ENCODE measurements at regions not wholly inside any gene's neighbourhood (a gene's known extent, or its start where the extent isn't known, plus 50 kb on each side); places are given as distances from the start of the nearest gene placed in this dataset.
"Not testable (repeated sequence)": the region's sequence is repeated elsewhere in the genome, so short reads cannot be mapped to it uniquely, and the experiment has no call there.

DNA sequence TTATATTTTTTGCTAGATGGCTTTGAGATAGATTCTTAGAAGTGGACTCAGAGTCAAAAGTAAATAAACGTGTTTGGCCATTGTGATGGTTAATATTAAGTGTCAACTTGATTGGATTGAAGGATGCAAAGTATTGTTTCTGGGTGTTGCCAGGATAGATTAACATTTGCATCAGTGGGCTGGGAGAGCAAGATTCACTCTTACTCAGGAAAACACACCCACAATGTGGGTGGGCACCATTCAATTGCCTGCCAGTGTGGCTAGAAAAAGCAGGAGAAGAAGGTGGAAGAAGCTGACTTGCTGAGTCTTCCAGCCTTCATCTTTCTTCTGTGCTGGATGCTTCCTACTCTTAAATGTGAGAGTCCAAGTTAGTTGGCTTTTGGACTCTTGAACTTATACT lies 368.4 kb upstream of the TSPY2 start:
- H3K4me1 ChIP-seq (ENCODE audit: control insufficient read depth in 1 of 2, low read depth in 2 of 2); DNase-seq (ENCODE audit: low spot score): not testable (repeated sequence)

DNA sequence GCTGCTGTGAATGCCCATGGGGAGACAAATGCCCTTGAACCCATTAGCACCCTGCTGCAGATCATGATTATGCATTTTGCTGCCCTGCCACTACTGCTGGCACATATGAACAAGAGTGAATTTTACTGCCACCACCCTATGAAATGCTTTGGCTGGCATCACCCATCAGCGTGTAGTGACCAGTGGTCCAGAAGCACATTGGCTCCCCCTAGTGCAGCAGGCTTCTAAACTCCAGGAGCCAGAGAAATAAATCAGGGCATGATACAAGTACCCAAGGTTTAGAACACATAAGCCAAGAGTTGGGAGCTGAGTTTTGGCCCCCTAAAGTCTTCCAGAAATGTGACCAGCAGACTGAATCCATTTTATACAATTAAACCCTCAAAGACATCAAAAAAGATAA lies 355.4 kb upstream of the TSPY2 start:
- H3K4me1 ChIP-seq (ENCODE audit: control insufficient read depth in 1 of 2, low read depth in 2 of 2); H3K9me3 ChIP-seq; H3K36me3 ChIP-seq; H3K4me3 ChIP-seq; DNase-seq (ENCODE audit: low spot score); ATAC-seq (ENCODE audit: insufficient number of reproducible peaks, low FRiP score, low read depth); H3K27me3 ChIP-seq (replicated peaks; ENCODE audit: insufficient read depth); H3K27ac ChIP-seq: not testable (repeated sequence)

More for the DNA sequence above, 368.4 kb upstream of the TSPY2 start:
- not testable (repeated sequence) for H3K36me3 ChIP-seq; H3K27ac ChIP-seq; H3K4me3 ChIP-seq; H3K27me3 ChIP-seq (replicated peaks; ENCODE audit: insufficient read depth); H3K9me3 ChIP-seq; ATAC-seq (ENCODE audit: insufficient number of reproducible peaks, low FRiP score, low read depth)

DNA sequence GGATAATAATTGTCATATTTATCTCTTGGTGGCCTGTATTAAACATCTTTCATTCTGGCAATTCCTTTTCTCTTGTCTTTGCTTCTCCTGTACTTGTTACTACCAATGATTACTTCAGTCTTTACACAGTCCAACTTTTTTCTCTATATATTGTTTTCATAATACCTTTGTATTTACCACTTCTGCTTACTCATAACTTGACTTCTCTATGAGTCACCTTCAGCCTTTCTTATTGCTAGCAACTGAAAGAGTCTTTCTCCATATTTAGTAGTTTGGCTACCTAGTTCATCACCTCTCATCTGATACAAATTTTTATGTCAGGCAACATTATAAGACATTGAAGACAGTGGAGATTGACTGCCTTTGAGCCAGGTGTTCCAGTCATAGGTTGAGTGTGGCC lies 349.3 kb upstream of the TSPY2 start:
- not testable (repeated sequence) for ATAC-seq (ENCODE audit: insufficient number of reproducible peaks, low FRiP score, low read depth); DNase-seq (ENCODE audit: low spot score); H3K4me1 ChIP-seq (ENCODE audit: control insufficient read depth in 1 of 2, low read depth in 2 of 2); H3K9me3 ChIP-seq; H3K4me3 ChIP-seq; H3K27ac ChIP-seq; H3K27me3 ChIP-seq (replicated peaks; ENCODE audit: insufficient read depth); H3K36me3 ChIP-seq

DNA sequence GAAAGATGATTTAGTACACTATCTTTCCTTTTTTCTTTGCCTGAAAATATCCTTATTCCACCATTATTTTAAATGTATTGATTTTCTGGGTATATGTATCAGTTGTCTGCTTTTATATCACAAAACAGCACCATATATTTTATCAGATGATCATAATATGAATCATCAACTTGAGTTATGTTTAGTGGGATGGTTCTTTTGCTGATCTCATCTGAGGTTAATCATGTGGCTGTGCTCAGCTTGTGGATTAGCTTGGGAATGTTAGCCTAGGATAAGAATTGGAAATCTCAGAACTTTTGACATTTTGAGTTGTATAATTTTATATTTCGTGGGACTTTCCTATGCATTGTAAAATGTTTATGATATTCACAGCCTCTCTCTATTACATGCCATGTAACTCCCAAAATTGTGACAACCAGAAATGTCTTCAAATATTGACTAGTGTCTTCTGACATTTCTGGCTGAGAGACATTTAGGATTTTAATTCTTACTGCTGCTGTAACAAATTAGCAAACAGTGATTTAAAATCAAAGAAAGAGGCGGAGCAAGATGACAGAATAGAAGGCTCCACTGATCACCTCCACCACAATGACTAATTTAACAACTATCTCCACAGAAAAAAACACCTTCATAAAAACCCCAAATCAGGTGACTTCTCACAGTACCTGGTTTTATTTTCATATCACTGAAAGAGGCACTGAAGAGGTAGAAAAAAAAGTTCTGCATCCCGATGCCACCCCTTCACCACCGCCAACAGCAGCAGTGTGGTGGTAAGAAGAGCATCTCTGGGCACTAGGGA lies 337.1 kb upstream of the TSPY2 start:
- H3K4me3 ChIP-seq; ATAC-seq (ENCODE audit: insufficient number of reproducible peaks, low FRiP score, low read depth); H3K27ac ChIP-seq; H3K36me3 ChIP-seq; H3K27me3 ChIP-seq (replicated peaks; ENCODE audit: insufficient read depth); H3K9me3 ChIP-seq; DNase-seq (ENCODE audit: low spot score); H3K4me1 ChIP-seq (ENCODE audit: control insufficient read depth in 1 of 2, low read depth in 2 of 2): not testable (repeated sequence)

DNA sequence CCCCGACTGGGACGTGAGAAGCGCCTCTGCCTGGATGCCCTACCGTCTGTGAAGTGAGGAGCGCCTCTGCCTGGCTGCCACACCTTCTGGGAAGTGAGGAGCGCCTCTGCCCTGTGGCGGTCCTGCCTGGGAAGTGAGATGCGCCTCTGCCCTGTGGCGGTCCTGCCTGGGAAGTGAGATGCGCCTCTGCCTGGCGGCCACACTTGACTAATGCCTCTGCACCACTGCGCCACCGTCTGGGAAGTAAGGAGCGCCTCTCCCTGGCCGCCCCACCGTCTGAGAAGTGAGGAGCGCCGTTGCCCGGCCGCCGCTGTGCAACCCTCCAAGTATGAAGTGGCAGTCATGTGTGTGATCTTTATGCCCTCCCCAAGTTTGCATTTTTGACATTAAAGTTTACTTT lies 307.6 kb upstream of the TSPY2 start:
- H3K4me1 ChIP-seq (ENCODE audit: control insufficient read depth in 1 of 2, low read depth in 2 of 2); ATAC-seq (ENCODE audit: insufficient number of reproducible peaks, low FRiP score, low read depth); H3K36me3 ChIP-seq; H3K27ac ChIP-seq; DNase-seq (ENCODE audit: low spot score); H3K4me3 ChIP-seq; H3K9me3 ChIP-seq; H3K27me3 ChIP-seq (replicated peaks; ENCODE audit: insufficient read depth): not testable (repeated sequence)

DNA sequence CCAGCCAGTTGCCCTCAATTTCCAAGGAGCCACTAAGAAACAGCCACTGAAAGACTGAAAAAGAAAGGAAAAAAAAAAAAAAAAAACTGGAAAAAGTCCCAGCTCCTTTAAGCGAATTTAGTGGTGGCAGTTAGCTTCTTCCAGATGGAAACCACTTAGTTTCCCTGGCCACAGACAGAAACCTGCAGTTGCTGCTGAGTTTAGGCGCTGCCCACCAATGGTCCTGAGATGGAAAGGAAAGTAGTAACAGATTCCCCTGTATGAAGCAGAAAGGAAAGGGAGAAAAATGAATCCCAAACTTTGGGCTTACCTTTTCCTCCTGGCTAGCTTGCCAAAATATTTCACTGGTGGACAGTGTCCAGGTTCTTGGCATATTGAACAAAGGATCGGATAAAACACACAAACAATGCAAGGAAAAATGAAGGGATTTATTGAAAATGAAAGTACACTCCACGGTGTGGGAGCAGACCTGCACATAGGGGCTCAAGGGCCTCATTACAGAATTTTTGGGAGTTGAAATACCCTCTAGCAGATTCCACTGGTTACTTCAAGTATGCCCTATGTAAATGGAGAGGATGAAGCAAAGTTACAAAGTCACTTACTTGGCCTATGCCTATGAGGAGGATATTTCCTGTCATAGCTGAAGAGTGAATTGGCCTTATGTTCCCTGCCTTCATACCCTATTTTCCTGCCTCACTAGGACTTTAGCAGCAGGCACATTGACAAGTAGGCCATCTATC lies 299.5 kb upstream of the TSPY2 start:
- not testable (repeated sequence) for H3K36me3 ChIP-seq; H3K27me3 ChIP-seq (replicated peaks; ENCODE audit: insufficient read depth); DNase-seq (ENCODE audit: low spot score); ATAC-seq (ENCODE audit: insufficient number of reproducible peaks, low FRiP score, low read depth); H3K4me1 ChIP-seq (ENCODE audit: control insufficient read depth in 1 of 2, low read depth in 2 of 2); H3K9me3 ChIP-seq
- Histone ChIP-seq H3K27ac (peak overlapping the region; percentile 57 to 63), H3K4me3 (peak overlapping the region; percentile 27)

DNA sequence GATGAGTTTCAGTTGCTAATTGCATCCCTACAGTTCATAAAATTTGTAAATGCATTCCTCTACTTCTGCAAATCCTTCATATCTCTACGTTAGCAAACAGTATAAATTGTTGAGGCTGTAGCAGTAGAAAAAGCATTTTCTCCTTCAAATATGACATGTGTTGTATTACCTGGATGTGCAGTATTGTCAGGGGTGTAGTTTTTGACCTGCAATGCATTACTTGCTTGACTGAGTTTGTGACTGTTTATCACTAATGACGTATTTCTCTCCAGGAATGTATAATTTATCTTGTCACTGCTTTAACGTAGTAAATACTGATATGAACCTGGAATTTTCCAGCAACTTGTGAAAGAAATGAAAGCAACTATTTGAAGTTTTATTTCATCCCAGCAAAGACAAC lies 279.0 kb upstream of the TSPY2 start:
- H3K36me3 ChIP-seq; H3K27me3 ChIP-seq (replicated peaks; ENCODE audit: insufficient read depth); ATAC-seq (ENCODE audit: insufficient number of reproducible peaks, low FRiP score, low read depth); H3K27ac ChIP-seq; H3K9me3 ChIP-seq; H3K4me1 ChIP-seq (ENCODE audit: control insufficient read depth in 1 of 2, low read depth in 2 of 2); H3K4me3 ChIP-seq; DNase-seq (ENCODE audit: low spot score): not testable (repeated sequence)

DNA sequence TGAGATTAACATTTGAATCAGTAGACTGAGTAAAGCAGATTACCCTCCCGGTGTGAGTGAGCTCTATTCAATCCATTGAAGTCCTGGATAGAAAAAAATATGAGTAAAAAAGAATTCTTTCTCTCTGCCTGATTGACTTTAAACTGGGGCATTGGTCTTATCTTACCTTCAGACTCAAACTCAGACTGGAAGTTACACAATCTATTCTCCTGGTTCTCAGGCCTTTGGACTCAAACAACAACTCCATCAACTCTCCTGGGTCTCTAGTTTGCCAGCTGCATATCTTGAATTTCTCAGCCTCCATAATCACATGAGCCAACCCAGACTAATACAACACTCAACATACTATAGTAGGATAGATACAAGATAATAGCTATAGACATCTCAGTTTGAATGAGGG lies 255.4 kb upstream of the TSPY2 start:
- H3K27ac ChIP-seq, result peak overlapping the region; percentile 28 to 59
- not testable (repeated sequence) for H3K36me3 ChIP-seq; H3K4me3 ChIP-seq; ATAC-seq (ENCODE audit: insufficient number of reproducible peaks, low FRiP score, low read depth); H3K27me3 ChIP-seq (replicated peaks; ENCODE audit: insufficient read depth); H3K9me3 ChIP-seq; DNase-seq (ENCODE audit: low spot score); H3K4me1 ChIP-seq (ENCODE audit: control insufficient read depth in 1 of 2, low read depth in 2 of 2)

Measured in thoracic aorta (tissue), 2 donors.